ENCODE measurements at regions not wholly inside any gene's neighbourhood (a gene's known extent, or its start where the extent isn't known, plus 50 kb on each side); places are given as distances from the start of the nearest gene placed in this dataset.

GRCh38 chr3:44032487-44032886 lies 209.2 kb upstream of the TOPAZ1 start:
- in situ Hi-C loops (cut with HindIII; ENCODE audit: low pct_unique_long_range_greater_than_20kb, low sequenced_read_pairs) = no loop called here
- no peaks in the 10 kb centered on the region for H3K4me1 ChIP-seq (ENCODE audit: control insufficient read depth, insufficient read depth, low read length)
- H3K4me3 ChIP-seq (ENCODE audit: low read depth in 2 of 2, low read length in 2 of 2) = no peak overlapping the region
- H3K27ac ChIP-seq (ENCODE audit: low read length) = no peak overlapping the region
- ChIA-PET CTCF (no interaction called here), POLR2A (no interaction called here)
- H3K27me3 ChIP-seq (ENCODE audit: control insufficient read depth, insufficient read depth, low read length) = peaks cover 2% of the 10 kb centered on the region; the same call in 1 of the 2 replicates
- ATAC-seq (no peak), DNase-seq (ENCODE audit: low read depth, low spot score) (no peak)
- H3K9me3 ChIP-seq (ENCODE audit: control insufficient read depth, insufficient read depth, low read depth, low read length) = no peaks in the 10 kb centered on the region
- BruUV-seq (replicated peaks) = no TSS peak
- no peak for TF ChIP-seq REST (IDR thresholded peaks at IDR 0.05; ENCODE audit: insufficient read depth in 1 of 2, low read depth in 2 of 2, low read length in 1 of 2)
- no peak for TF ChIP-seq POLR2AphosphoS5 (IDR thresholded peaks at IDR 0.05; ENCODE audit: low read depth, low read length)
- TF ChIP-seq TCF7L2 (IDR thresholded peaks at IDR 0.05; ENCODE audit: low read depth, low read length) = no peak
- no peak for TF ChIP-seq CTCF (IDR thresholded peaks at IDR 0.05)
- TF ChIP-seq SIN3A (IDR thresholded peaks at IDR 0.05; ENCODE audit: borderline replicate concordance, insufficient read depth, low read depth, low read length) = no peak
- H3K36me3 ChIP-seq (ENCODE audit: control insufficient read depth, insufficient read depth, low read length) = no peaks in the 10 kb centered on the region
- intact Hi-C loops (cut with micrococcal nuclease; ENCODE audit: unreplicated experiment) = no loop called here

GRCh38 chr3:44033123-44033522 lies 208.6 kb upstream of the TOPAZ1 start:
- ATAC-seq (no peak), DNase-seq (ENCODE audit: low read depth, low spot score) (no peak)
- no TSS peak for BruUV-seq (replicated peaks)
- no peak overlapping the region for H3K4me3 ChIP-seq (ENCODE audit: low read depth in 2 of 2, low read length in 2 of 2)
- in situ Hi-C loops (cut with HindIII; ENCODE audit: low pct_unique_long_range_greater_than_20kb, low sequenced_read_pairs) (no loop called here), intact Hi-C loops (cut with micrococcal nuclease; ENCODE audit: unreplicated experiment) (no loop called here)
- H3K9me3 ChIP-seq (ENCODE audit: control insufficient read depth, insufficient read depth, low read depth, low read length) = no peaks in the 10 kb centered on the region
- POLR2A ChIA-PET = no interaction called here
- no peak for TF ChIP-seq CTCF (IDR thresholded peaks at IDR 0.05)
- TF ChIP-seq POLR2AphosphoS5 (IDR thresholded peaks at IDR 0.05; ENCODE audit: low read depth, low read length) = no peak
- TF ChIP-seq REST (IDR thresholded peaks at IDR 0.05; ENCODE audit: insufficient read depth in 1 of 2, low read depth in 2 of 2, low read length in 1 of 2) = no peak
- no peak for TF ChIP-seq SIN3A (IDR thresholded peaks at IDR 0.05; ENCODE audit: borderline replicate concordance, insufficient read depth, low read depth, low read length)
- TF ChIP-seq TCF7L2 (IDR thresholded peaks at IDR 0.05; ENCODE audit: low read depth, low read length) = no peak
- CTCF ChIA-PET = no interaction called here
- H3K36me3 ChIP-seq (ENCODE audit: control insufficient read depth, insufficient read depth, low read length) = no peaks in the 10 kb centered on the region
- no peak overlapping the region for H3K27ac ChIP-seq (ENCODE audit: low read length)
- peaks cover 2% of the 10 kb centered on the region; the same call in 1 of the 2 replicates for H3K27me3 ChIP-seq (ENCODE audit: control insufficient read depth, insufficient read depth, low read length)
- H3K4me1 ChIP-seq (ENCODE audit: control insufficient read depth, insufficient read depth, low read length) = no peaks in the 10 kb centered on the region

Data from Panc1 (cell line).